ENCODE measurements at regions not wholly inside any gene's neighbourhood (a gene's known extent, or its start where the extent isn't known, plus 50 kb on each side); places are given as distances from the start of the nearest gene placed in this dataset.

DNA sequence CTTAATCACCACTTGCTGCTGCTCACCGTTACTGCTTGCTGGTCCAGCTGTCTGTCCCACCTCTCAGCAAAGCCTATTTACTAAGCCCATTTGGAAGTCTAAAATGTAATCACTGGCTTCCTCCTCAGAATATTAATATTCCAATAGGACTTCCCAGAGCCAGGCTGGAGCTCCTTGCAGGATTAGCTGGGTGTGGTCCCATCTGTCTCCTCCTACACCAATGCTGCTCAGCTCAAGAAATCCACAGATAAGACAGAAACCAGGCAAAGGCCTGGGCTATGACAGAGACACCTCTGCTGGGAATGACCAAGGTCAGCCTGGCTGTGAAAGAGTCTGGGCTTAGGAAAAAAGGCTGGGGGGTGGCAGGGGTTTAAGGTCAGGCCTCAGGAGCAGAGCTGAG is 317.8 kb downstream of the BUD13 start:
- DNase-seq (ENCODE audit: low spot score), result no peak
- Mint-ChIP-seq H3K27me3 (peaks cover 11 to 24% of the 10 kb centered on the region in 2 donors), H3K36me3 (no peaks in the 10 kb centered on the region), H3K4me1 (ENCODE audit: low read depth in 2 of 2) (no peaks in the 10 kb centered on the region), H3K27ac (no peak overlapping the region), H3K9me3 (no peaks in the 10 kb centered on the region), H3K4me3 (no peak overlapping the region)
- ATAC-seq, result no peak

DNA sequence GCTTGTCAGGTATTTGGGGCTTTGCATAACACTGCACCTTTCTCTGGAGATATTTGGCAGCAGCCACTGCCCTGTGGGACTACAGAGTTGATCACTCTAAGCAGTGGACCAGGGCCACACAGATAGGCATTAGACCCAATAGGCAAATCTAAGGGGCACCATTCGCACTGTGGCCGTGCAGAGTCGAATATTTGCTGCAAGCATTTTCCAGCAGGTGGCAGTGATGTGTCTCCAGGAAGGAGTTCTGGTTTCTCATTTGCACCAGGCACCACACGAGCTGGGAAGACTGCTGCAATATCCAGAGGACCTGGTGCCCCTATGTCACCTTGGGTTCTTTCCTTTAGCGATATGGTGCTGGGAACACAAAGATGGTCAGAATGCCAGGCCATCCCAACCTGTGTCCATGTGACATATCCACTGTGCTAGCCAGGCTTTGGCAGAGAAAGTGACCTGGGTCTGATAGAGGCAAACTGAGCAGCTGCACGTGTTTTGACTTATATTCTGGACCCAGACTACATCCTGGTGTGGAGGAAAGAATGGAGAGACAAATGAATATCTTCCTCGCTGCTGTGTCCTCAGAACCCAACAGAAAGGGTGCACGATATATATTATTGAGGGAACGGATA is 318.7 kb downstream of the BUD13 start:
- Mint-ChIP-seq H3K27me3 (peaks cover 10 to 24% of the 10 kb centered on the region in 2 donors), H3K4me3 (no peak overlapping the region), H3K27ac (no peak overlapping the region), H3K9me3 (no peaks in the 10 kb centered on the region), H3K4me1 (ENCODE audit: low read depth in 2 of 2) (no peaks in the 10 kb centered on the region), H3K36me3 (no peaks in the 10 kb centered on the region)
- ATAC-seq (no peak), DNase-seq (ENCODE audit: low spot score) (no peak)

DNA sequence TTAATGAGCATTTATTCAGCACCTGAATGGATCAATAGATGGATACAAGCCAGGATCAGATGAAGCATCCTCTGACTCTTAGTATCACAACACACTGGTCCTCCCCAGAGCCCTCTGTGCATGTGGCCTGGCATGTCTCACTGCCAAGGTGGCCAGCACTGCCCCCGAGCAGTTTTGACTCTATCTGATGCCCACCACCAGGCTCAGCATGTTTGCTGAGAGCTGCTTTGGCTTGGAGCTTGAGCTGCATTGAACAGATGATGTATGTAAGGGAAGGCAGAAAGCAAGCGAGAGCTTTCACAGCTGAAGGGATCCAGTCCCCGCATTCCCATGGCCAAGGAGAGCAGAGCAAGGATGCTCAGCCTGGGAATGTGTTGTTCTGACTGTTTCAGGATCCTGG is 320.3 kb downstream of the BUD13 start:
- H3K9me3 Mint-ChIP-seq, result no peaks in the 10 kb centered on the region
- H3K27me3 Mint-ChIP-seq, result peaks cover 4 to 23% of the 10 kb centered on the region in 2 donors
- H3K36me3 Mint-ChIP-seq, result no peaks in the 10 kb centered on the region
- DNase-seq (ENCODE audit: low spot score) (no peak), ATAC-seq (peak in 1 of 2 donors; percentile 34)
- H3K4me3 Mint-ChIP-seq, result no peak overlapping the region
- H3K4me1 Mint-ChIP-seq (ENCODE audit: low read depth in 2 of 2), result no peaks in the 10 kb centered on the region
- no peak overlapping the region for H3K27ac Mint-ChIP-seq

GRCh38 chr11:116449522-116449921 is 323.3 kb downstream of the BUD13 start:
- no peak overlapping the region for H3K4me3 Mint-ChIP-seq
- H3K27ac Mint-ChIP-seq, result no peak overlapping the region
- ATAC-seq, result no peak
- peaks cover 18 to 40% of the 10 kb centered on the region in 2 donors for H3K27me3 Mint-ChIP-seq
- no peaks in the 10 kb centered on the region for H3K4me1 Mint-ChIP-seq (ENCODE audit: low read depth in 2 of 2)
- no peaks in the 10 kb centered on the region for H3K36me3 Mint-ChIP-seq
- H3K9me3 Mint-ChIP-seq, result no peaks in the 10 kb centered on the region
- no peak for DNase-seq (ENCODE audit: low spot score)

DNA sequence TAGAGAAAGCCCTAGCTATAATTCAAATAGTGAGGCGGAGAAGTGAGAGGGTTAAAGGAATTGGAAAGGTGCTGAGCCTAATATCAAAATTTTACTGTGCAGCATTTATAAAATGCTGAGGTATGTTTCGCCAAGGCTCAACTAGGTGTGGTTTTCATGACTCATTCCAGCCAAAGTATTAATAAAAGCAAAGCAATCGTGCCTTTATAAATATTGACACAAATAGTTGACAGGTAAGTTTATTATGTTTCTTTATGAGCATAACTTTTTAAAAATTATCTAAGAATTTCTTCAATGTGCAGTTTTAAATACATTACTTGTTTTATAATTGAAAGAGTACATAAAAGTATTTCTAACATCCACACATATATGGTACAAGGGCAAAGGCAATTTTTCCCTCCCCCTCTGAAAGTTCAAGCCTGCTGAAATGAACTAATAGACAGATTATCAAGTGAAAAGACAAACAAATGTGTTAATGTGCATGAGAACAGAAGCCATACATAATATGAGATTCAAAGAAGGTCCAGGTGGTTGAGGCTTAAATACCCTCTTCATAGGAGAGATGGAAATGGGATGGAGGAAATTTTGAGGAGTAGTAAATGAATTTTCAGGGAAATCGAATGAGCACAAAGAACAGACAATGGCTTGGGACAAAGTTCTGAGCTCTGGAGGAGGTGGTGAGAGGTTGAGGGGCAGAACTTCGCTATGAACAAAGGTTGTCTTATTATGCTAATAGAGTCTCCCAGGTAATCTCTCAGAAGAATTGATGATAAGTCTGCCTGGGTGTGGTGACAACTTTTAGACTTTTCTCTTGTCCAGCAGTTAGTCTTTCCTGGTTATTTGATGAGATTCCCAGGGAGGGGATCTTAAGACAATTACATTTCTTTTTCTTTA is 326.5 kb downstream of the BUD13 start:
- ATAC-seq, result no peak
- Mint-ChIP-seq H3K9me3 (no peaks in the 10 kb centered on the region), H3K27ac (no peak overlapping the region), H3K4me1 (ENCODE audit: low read depth in 2 of 2) (no peaks in the 10 kb centered on the region), H3K36me3 (no peaks in the 10 kb centered on the region), H3K4me3 (no peak overlapping the region), H3K27me3 (peaks cover 17 to 44% of the 10 kb centered on the region in 2 donors)
- no peak for DNase-seq (ENCODE audit: low spot score)

DNA sequence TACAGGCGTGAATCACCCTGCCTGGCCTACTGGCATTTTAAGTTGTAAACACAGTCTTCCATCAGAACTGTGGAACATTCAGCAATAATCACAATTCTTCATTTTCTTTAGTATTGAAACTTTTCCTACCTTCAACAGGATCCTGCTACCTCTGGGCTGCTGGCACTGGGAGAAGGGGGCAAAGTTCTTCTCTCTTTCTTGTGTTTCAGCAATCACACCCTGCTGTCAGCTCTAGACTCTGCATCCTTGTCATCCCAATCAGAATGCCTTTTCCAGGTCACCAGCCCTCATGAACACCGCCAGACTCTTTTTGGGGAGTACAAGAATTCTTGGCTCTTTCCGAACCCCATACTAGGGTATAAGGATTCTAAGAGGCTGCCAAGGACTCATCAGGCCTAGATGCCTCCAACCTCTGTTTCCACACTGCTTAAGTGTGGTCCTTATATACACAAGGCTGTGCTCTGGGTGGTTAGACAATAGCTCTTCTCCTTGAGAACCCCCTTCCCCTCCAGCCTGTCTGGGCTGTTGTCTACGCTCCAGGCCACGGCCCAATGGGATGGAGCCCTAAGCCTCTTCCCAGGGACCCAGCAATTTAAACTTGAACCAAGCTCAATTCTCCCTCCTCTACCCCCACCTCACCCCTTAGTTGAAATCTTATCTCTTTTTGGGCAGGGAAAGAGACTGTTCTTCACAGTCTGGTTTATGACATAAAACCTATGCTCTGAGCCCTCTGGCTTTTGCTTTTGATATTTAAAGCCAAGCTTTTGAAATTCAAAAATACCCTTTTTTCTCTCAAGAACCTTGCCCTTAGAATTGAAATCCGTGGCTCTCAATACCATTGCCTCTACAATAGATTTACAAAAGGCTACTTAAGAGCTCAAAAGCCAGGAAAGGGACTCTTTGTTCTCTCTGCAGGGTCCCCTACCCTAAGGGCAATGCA is 327.4 kb downstream of the BUD13 start:
- H3K9me3 Mint-ChIP-seq, result no peaks in the 10 kb centered on the region
- no peak overlapping the region for H3K4me3 Mint-ChIP-seq
- H3K27me3 Mint-ChIP-seq, result peaks cover 17 to 46% of the 10 kb centered on the region in 2 donors
- H3K4me1 Mint-ChIP-seq (ENCODE audit: low read depth in 2 of 2), result no peaks in the 10 kb centered on the region
- ATAC-seq (no peak), DNase-seq (ENCODE audit: low spot score) (no peak)
- no peaks in the 10 kb centered on the region for H3K36me3 Mint-ChIP-seq
- H3K27ac Mint-ChIP-seq, result no peak overlapping the region

- H3K9me3 Mint-ChIP-seq, result no peaks in the 10 kb centered on the region
- no peaks in the 10 kb centered on the region for H3K4me1 Mint-ChIP-seq (ENCODE audit: low read depth in 2 of 2)
- no peaks in the 10 kb centered on the region for H3K36me3 Mint-ChIP-seq
- H3K27ac Mint-ChIP-seq, result no peak overlapping the region
- no peak overlapping the region for H3K4me3 Mint-ChIP-seq
- DNase-seq (ENCODE audit: low spot score) (no peak), ATAC-seq (no peak)
- H3K27me3 Mint-ChIP-seq, result peaks cover 20 to 44% of the 10 kb centered on the region in 2 donors
Measured at GRCh38 chr11:116442238-116442752, 330.5 kb downstream of the BUD13 start.

DNA sequence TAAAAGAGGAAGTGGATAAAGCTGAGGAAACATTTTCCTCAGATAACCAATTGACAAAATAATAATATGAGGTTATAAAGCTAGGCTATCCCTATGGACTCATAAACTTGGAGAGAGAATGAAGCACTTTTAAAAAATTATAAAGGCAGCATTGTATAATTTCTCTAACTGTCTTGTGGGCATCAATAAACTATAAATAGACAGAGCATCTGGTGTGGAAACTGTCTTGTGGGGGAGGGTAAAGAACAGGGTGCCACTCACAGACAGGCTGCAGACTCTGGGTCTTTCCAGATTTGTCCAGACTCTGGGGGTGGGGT is 333.5 kb downstream of the BUD13 start:
- Mint-ChIP-seq H3K4me1 (ENCODE audit: low read depth in 2 of 2) (no peaks in the 10 kb centered on the region), H3K27ac (no peak overlapping the region), H3K27me3 (peaks cover 11 to 44% of the 10 kb centered on the region in 2 donors), H3K4me3 (no peak overlapping the region), H3K36me3 (no peaks in the 10 kb centered on the region), H3K9me3 (no peaks in the 10 kb centered on the region)
- ATAC-seq (no peak), DNase-seq (ENCODE audit: low spot score) (no peak)

- Mint-ChIP-seq H3K27me3 (peaks cover 15 to 49% of the 10 kb centered on the region in 2 donors), H3K9me3 (no peaks in the 10 kb centered on the region), H3K4me3 (no peak overlapping the region), H3K4me1 (ENCODE audit: low read depth in 2 of 2) (no peaks in the 10 kb centered on the region), H3K36me3 (no peaks in the 10 kb centered on the region), H3K27ac (no peak overlapping the region)
- ATAC-seq (no peak), DNase-seq (ENCODE audit: low spot score) (no peak)
Measured at GRCh38 chr11:116438651-116439360, 334.0 kb downstream of the BUD13 start.

GRCh38 chr11:116434986-116435385 is 337.8 kb downstream of the BUD13 start:
- Mint-ChIP-seq H3K27me3 (peaks cover 16 to 40% of the 10 kb centered on the region in 2 donors), H3K4me3 (no peak overlapping the region), H3K4me1 (ENCODE audit: low read depth in 2 of 2) (no peaks in the 10 kb centered on the region), H3K9me3 (no peaks in the 10 kb centered on the region), H3K27ac (no peak overlapping the region), H3K36me3 (no peaks in the 10 kb centered on the region)
- no peak for DNase-seq (ENCODE audit: low spot score)
- ATAC-seq, result no peak

DNA sequence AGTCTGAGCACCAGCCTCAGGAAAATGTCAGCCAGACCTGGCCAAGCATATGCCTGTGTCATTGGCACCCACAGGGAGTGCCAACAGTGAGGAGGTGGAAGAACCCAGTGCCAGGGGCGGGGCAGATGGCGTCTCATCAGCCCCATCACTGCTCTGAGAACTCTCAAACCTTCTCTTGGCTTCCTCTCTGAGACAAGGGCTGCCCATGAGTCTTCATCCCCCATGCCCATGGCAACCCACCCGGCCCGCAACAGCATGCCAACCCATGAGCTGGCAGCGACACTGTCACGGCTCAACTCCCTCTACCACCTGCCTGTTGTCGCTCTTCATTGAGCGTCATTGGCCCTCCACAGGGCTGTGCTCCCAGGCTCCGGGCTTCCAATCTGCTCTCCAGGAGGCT is 340.5 kb downstream of the BUD13 start:
- no peak for ATAC-seq
- H3K4me3 Mint-ChIP-seq, result no peak overlapping the region
- H3K9me3 Mint-ChIP-seq, result no peaks in the 10 kb centered on the region
- peaks cover 18 to 31% of the 10 kb centered on the region in 2 donors for H3K27me3 Mint-ChIP-seq
- no peaks in the 10 kb centered on the region for H3K4me1 Mint-ChIP-seq (ENCODE audit: low read depth in 2 of 2)
- no peak for DNase-seq (ENCODE audit: low spot score)
- H3K27ac Mint-ChIP-seq, result no peak overlapping the region
- H3K36me3 Mint-ChIP-seq, result no peaks in the 10 kb centered on the region

DNA sequence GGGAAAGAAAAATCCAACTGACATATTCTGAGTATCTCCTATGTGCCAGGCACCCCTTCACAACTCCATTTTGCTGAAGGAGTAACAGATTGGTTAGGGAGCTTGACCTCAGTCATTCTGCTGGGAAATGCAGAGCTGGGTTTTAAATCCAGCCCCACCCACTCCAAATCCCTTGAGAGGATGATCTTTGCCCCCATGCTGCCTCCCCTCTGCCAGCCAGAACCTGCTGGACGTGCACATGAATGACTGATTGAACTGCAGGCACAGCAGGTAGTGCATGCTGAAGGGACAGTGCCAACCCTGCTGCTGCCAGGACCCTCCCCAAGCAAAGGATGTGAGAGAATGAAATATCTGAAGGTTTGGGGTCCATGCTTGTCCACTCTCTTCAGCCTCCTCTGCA is 340.9 kb downstream of the BUD13 start:
- no peak for DNase-seq (ENCODE audit: low spot score)
- Mint-ChIP-seq H3K9me3 (no peaks in the 10 kb centered on the region), H3K4me3 (no peak overlapping the region), H3K27me3 (peaks cover 18 to 30% of the 10 kb centered on the region in 2 donors), H3K36me3 (no peaks in the 10 kb centered on the region), H3K4me1 (ENCODE audit: low read depth in 2 of 2) (no peaks in the 10 kb centered on the region), H3K27ac (no peak overlapping the region)
- ATAC-seq, result no peak

DNA sequence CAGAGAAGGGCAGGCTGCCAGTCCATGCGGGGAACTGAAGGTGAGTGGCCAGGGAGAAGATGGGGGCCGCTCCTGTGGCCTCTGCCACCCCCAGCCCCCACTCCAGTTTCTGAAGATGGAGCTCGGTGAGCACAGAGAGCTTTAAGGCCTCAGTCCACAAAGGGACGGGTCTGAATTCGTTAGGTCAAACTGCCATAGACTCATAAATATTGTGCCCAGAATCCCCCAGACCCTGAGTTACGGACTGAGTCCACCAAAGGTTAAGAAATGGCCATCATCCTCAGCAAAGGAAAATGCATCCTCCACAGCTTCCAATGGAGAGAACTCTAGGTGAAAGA is 344.2 kb downstream of the BUD13 start:
- DNase-seq (ENCODE audit: low spot score) (no peak), ATAC-seq (no peak)
- H3K36me3 Mint-ChIP-seq, result no peaks in the 10 kb centered on the region
- H3K4me3 Mint-ChIP-seq, result no peak overlapping the region
- H3K27me3 Mint-ChIP-seq, result peaks cover 4 to 13% of the 10 kb centered on the region in 2 donors
- no peaks in the 10 kb centered on the region for H3K4me1 Mint-ChIP-seq (ENCODE audit: low read depth in 2 of 2)
- no peaks in the 10 kb centered on the region for H3K9me3 Mint-ChIP-seq
- no peak overlapping the region for H3K27ac Mint-ChIP-seq

All from natural killer cell treated with Interleukin-12 subunit alpha and Interleukin-12 subunit beta and Interleukin-15 and Interleukin-18, amount 100 ng/mL, for 72 hours (primary cell).